HG02610 (cell line): ENCODE measurements at regions not wholly inside any gene's neighbourhood (a gene's known extent, or its start where the extent isn't known, plus 50 kb on each side); places are given as distances from the start of the nearest gene placed in this dataset.

Experiments
- ATAC-seq: cut with Tn5 transposase; IDR thresholded peaks from one replicate; pipeline ENCODE4 v1.9.1; 2021; ENCODE audit warnings: mild to moderate bottlenecking, moderate library complexity; ENCODE audit not compliant: unreplicated experiment

GRCh38 chr1:83527987-83528386 lies 470.9 kb downstream of the TTLL7 start:
- ATAC-seq, result no peak

- ATAC-seq, result no peak
Measured at GRCh38 chr1:83520797-83521196, 478.1 kb downstream of the TTLL7 start.

- ATAC-seq, result no peak
Measured at GRCh38 chr1:83516369-83516768, 482.6 kb downstream of the TTLL7 start.

GRCh38 chr1:83515578-83516154 lies 483.3 kb downstream of the TTLL7 start:
- ATAC-seq, result no peak

- no peak for ATAC-seq
Measured at GRCh38 chr1:83512373-83513193, 486.3 kb downstream of the TTLL7 start.

GRCh38 chr1:83511146-83511726 lies 487.7 kb downstream of the TTLL7 start:
- ATAC-seq, result no peak

GRCh38 chr1:83509301-83509781 lies 489.6 kb downstream of the TTLL7 start:
- ATAC-seq, result no peak

GRCh38 chr1:83508485-83509151 lies 490.3 kb downstream of the TTLL7 start:
- ATAC-seq, result peak; percentile 100

- no peak for ATAC-seq
Measured at GRCh38 chr1:83505148-83505547, 493.8 kb downstream of the TTLL7 start.

- no peak for ATAC-seq
Measured at GRCh38 chr1:83503153-83503552, 495.8 kb downstream of the TTLL7 start.

GRCh38 chr1:83500987-83501591 lies 497.8 kb downstream of the TTLL7 start:
- peak; percentile 93 for ATAC-seq

GRCh38 chr1:83500531-83500930 lies 498.4 kb downstream of the TTLL7 start:
- ATAC-seq, result no peak

GRCh38 chr1:83499998-83500397 lies 498.9 kb downstream of the TTLL7 start:
- peak; percentile 59 for ATAC-seq

GRCh38 chr1:83497563-83497962 lies 501.4 kb downstream of the TTLL7 start:
- no peak for ATAC-seq

- no peak for ATAC-seq
Measured at GRCh38 chr1:83495560-83495959, 503.4 kb downstream of the TTLL7 start.

GRCh38 chr1:83493633-83494032 lies 505.3 kb downstream of the TTLL7 start:
- no peak for ATAC-seq

GRCh38 chr1:83491930-83492329 lies 507.0 kb downstream of the TTLL7 start:
- no peak for ATAC-seq

GRCh38 chr1:83490988-83491387 lies 507.9 kb downstream of the TTLL7 start:
- peak; percentile 25 for ATAC-seq

- ATAC-seq, result peak; percentile 87
Measured at GRCh38 chr1:83488105-83488504, 510.8 kb downstream of the TTLL7 start.

GRCh38 chr1:83487460-83487859 lies 511.5 kb downstream of the TTLL7 start:
- peak; percentile 33 for ATAC-seq
